SU-DHL-6 (cell line): ENCODE measurements at regions not wholly inside any gene's neighbourhood (a gene's known extent, or its start where the extent isn't known, plus 50 kb on each side); places are given as distances from the start of the nearest gene placed in this dataset.

Experiments
- H2AFZ ChIP-seq: fragments of 200-600 bp; sonication (generic); 2 replicates; pipeline ENCODE4 v1.6.1; 2014; ENCODE audit warnings: low read depth, mild to moderate bottlenecking, moderate library complexity, mixed read lengths, antibody characterized with exemption, low read length; ENCODE audit not compliant: severe bottlenecking
- H3F3A ChIP-seq: fragments of 200-600 bp; shearing (Covaris generic); 2 replicates; pipeline ENCODE4 v1.6.0; 2016; ENCODE audit warnings: antibody characterized with exemption, mild to moderate bottlenecking; ENCODE audit not compliant: insufficient read depth
- H3K27ac ChIP-seq: fragments of 200-600 bp; sonication (generic); 2 replicates; pipeline ENCODE4 v1.5.1; 2016; ENCODE audit warnings: low read depth, mild to moderate bottlenecking, low read length, moderate library complexity, mixed read lengths
- H3K27me3 ChIP-seq: fragments of 200-600 bp; sonication (generic), shearing (Covaris generic); 2 replicates; pipeline ENCODE4 v1.6.0; 2014; ENCODE audit warnings: mild to moderate bottlenecking, low read length
- H3K36me3 ChIP-seq: fragments of 200-600 bp; sonication (generic); 2 replicates; pipeline ENCODE4 v1.6.1; 2014; ENCODE audit warnings: mild to moderate bottlenecking, low read length, mixed read lengths
- H3K4me2 ChIP-seq: fragments of 300-600, 200-600 bp; shearing (Covaris generic), sonication (generic); 2 replicates; pipeline ENCODE4 v1.6.0; 2014; ENCODE audit warnings: low read length, low read depth, mild to moderate bottlenecking; ENCODE audit not compliant: poor library complexity, severe bottlenecking
- H3K4me3 ChIP-seq: fragments of 200-600 bp; sonication (generic); 2 replicates; pipeline ENCODE4 v1.5.1; 2014; ENCODE audit warnings: antibody characterized with exemption, low read length, mild to moderate bottlenecking, mixed read lengths; ENCODE audit not compliant: insufficient read depth, poor library complexity, severe bottlenecking
- H3K79me2 ChIP-seq: fragments of 200-600 bp; sonication (generic); 2 replicates; pipeline ENCODE4 v1.6.1; 2014; ENCODE audit warnings: mild to moderate bottlenecking, low read length, moderate library complexity; ENCODE audit not compliant: insufficient read depth
- H3K9ac ChIP-seq: fragments of 200-600 bp; sonication (generic); 2 replicates; pipeline ENCODE4 v1.7.0; 2014; ENCODE audit warnings: mild to moderate bottlenecking, low read length
- H3K9me2 ChIP-seq: fragments of 200-600 bp; sonication (generic); replicated peaks from 2 replicates; pipeline ENCODE4 v1.6.1; 2014; ENCODE audit warnings: low read length; ENCODE audit not compliant: insufficient read depth
- H3K9me3 ChIP-seq: fragments of 200-600 bp; sonication (generic); 2 replicates; pipeline ENCODE4 v1.6.1; 2014; ENCODE audit warnings: low read length, mixed read lengths; ENCODE audit not compliant: insufficient read depth
- H4K20me1 ChIP-seq: fragments of 200-600 bp; sonication (generic); 2 replicates; pipeline ENCODE4 v1.6.1; 2014; ENCODE audit warnings: low read depth, mild to moderate bottlenecking, antibody characterized with exemption, low read length, moderate library complexity, mixed read lengths
- CTCF ChIP-seq: fragments of 200-600 bp; sonication (generic); IDR thresholded peaks from one replicate; pipeline ENCODE4 v1.5.1; 2017; ENCODE audit warnings: antibody characterized with exemption, mild to moderate bottlenecking, low read length, moderate library complexity; ENCODE audit not compliant: insufficient read depth, poor library complexity, severe bottlenecking
- EZH2phosphoT487 ChIP-seq: fragments of 200-600 bp; sonication (generic), shearing (Covaris generic); conservative IDR thresholded peaks from 2 replicates; pipeline ENCODE4 v1.6.1; 2018; ENCODE audit warnings: mild to moderate bottlenecking, antibody characterized with exemption, low read length, moderate library complexity, mixed read lengths

DNA sequence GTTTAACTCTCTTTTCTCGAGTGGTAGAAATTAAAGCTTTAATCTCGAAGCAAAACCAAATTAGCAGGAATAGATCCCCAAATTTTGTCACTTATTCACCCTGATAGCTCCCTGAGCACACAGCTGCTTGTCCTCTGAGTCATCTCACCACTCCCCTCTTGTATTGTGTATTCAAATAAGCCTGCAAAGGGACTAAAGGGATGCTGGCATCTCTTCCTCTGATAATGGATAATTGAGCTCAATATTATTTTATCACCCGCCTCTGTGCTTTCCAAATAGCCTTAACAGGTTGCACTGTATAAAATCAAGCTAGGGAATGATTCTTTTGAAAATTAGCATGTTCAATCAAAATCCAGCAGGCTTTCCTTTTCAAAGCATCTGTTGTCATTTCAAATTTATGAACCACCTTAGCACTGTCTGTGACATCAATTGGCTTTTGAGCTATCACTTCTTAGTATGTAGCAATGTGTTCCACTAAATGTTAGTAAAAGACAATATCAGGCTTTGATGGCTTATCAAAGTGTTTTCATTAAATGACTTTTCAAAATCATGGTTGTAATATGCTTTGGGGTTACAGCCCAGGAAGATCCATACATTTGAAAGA lies 561.6 kb downstream of the PLA2G4A start:
- no peak overlapping the region for H3K27ac ChIP-seq
- H3K4me2 ChIP-seq, result no peak overlapping the region
- H3K79me2 ChIP-seq, result no peaks in the 10 kb centered on the region
- H3K27me3 ChIP-seq, result no peaks in the 10 kb centered on the region
- no peaks in the 10 kb centered on the region for H3F3A ChIP-seq
- no peaks in the 10 kb centered on the region for H3K9me2 ChIP-seq
- H4K20me1 ChIP-seq, result no peaks in the 10 kb centered on the region
- no peaks in the 10 kb centered on the region for H3K36me3 ChIP-seq
- H3K9ac ChIP-seq, result no peak overlapping the region
- H3K4me3 ChIP-seq, result no peak overlapping the region
- H3K9me3 ChIP-seq, result no peaks in the 10 kb centered on the region
- no peak overlapping the region for H2AFZ ChIP-seq
- no peak for TF ChIP-seq EZH2phosphoT487
- TF ChIP-seq CTCF, result no peak

DNA sequence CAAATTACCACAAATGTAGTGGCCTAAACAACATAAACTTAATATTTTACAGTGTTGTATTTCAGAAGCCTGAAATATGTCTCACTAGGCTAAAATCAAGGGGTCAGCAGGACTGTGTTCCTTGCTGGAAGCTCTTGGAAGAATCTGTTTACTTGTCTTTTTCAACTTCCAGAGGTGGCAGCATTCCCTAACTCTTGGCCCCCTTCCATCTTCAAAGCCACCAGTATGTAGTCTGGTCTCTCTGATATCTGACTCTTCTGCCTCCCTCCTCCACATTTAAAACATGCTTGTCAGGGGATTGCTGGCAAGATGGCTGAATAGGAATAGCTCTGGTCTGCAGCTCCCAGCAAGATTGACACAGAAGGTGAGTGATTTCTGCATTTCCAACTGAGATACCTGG lies 567.5 kb downstream of the PLA2G4A start:
- H3K27ac ChIP-seq, result no peak overlapping the region
- H3F3A ChIP-seq, result no peaks in the 10 kb centered on the region
- H3K36me3 ChIP-seq, result no peaks in the 10 kb centered on the region
- H3K27me3 ChIP-seq, result no peaks in the 10 kb centered on the region
- no peaks in the 10 kb centered on the region for H3K79me2 ChIP-seq
- H3K9me3 ChIP-seq, result no peaks in the 10 kb centered on the region
- H4K20me1 ChIP-seq, result no peaks in the 10 kb centered on the region
- no peak for TF ChIP-seq CTCF
- TF ChIP-seq EZH2phosphoT487, result no peak
- no peak overlapping the region for H3K9ac ChIP-seq
- H3K9me2 ChIP-seq, result no peaks in the 10 kb centered on the region
- no peak overlapping the region for H3K4me2 ChIP-seq
- H3K4me3 ChIP-seq, result no peak overlapping the region
- H2AFZ ChIP-seq, result no peak overlapping the region

- no peaks in the 10 kb centered on the region for H3K9me3 ChIP-seq
- H4K20me1 ChIP-seq, result no peaks in the 10 kb centered on the region
- no peak overlapping the region for H2AFZ ChIP-seq
- no peaks in the 10 kb centered on the region for H3K27me3 ChIP-seq
- H3K4me3 ChIP-seq, result no peak overlapping the region
- H3K9ac ChIP-seq, result no peak overlapping the region
- TF ChIP-seq CTCF, result no peak
- TF ChIP-seq EZH2phosphoT487, result no peak
- no peak overlapping the region for H3K4me2 ChIP-seq
- H3F3A ChIP-seq, result no peaks in the 10 kb centered on the region
- H3K27ac ChIP-seq, result no peak overlapping the region
- H3K79me2 ChIP-seq, result no peaks in the 10 kb centered on the region
- no peaks in the 10 kb centered on the region for H3K9me2 ChIP-seq
- no peaks in the 10 kb centered on the region for H3K36me3 ChIP-seq
Observed at GRCh38 chr1:187396929-187397796, 568.4 kb downstream of the PLA2G4A start.
